Heart right ventricle (tissue), 16 donors: ENCODE measurements at regions not wholly inside any gene's neighbourhood (a gene's known extent, or its start where the extent isn't known, plus 50 kb on each side); places are given as distances from the start of the nearest gene placed in this dataset.
"Not testable (repeated sequence)": the region's sequence is repeated elsewhere in the genome, so short reads cannot be mapped to it uniquely, and the experiment has no call there.

Experiments
- ATAC-seq, 8 donors: fragments of 200-7000 bp; cut with Tn5 transposase; one replicate each; pipeline ENCODE4 v1.9.1; 2020; ENCODE audit warnings: mild to moderate bottlenecking in 8 of 8, moderate library complexity in 8 of 8, moderate number of reproducible peaks in 1 of 8
- DNase-seq, 2 donors: peaks; one replicate each; pipeline ENCODE4 v3.0.0-alpha.2; 2020
- H3K27ac ChIP-seq, 10 donors: fragments of 200-600 bp; sonication (generic) in 2 of 10; one replicate each; pipeline versions ENCODE4 v1.5.0 to v1.8.0; 2020 to 2022; ENCODE audit warnings: mild to moderate bottlenecking in 3 of 10
- H3K27me3 ChIP-seq, 7 donors: fragments of 200-600 bp; one replicate each; pipeline ENCODE4 v1.8.0; 2021 to 2022; ENCODE audit warnings: mild to moderate bottlenecking in 2 of 7
- H3K36me3 ChIP-seq, 9 donors: fragments of 200-600 bp; sonication (generic) in 1 of 9; one replicate each; pipeline versions ENCODE4 v1.5.0 to v1.8.0; 2020 to 2022; ENCODE audit warnings: mild to moderate bottlenecking in 2 of 9
- H3K4me1 ChIP-seq, 9 donors: fragments of 200-600 bp; sonication (generic) in 1 of 9; one replicate each; pipeline versions ENCODE4 v1.5.0 to v1.8.0; 2020 to 2022; ENCODE audit warnings: mild to moderate bottlenecking in 4 of 9
- H3K4me3 ChIP-seq, 10 donors: fragments of 200-600 bp; sonication (generic) in 2 of 10; one replicate each; pipeline versions ENCODE4 v1.5.0 to v1.8.0; 2020 to 2022; ENCODE audit warnings: mild to moderate bottlenecking in 7 of 10, moderate library complexity in 2 of 10
- H3K9me3 ChIP-seq, 11 donors: fragments of 200-600 bp in 10 of 11; sonication (generic) in 2 of 11; one replicate each; pipeline versions ENCODE4 v1.5.0 to v1.8.0; 2013 to 2022; ENCODE audit warnings: mild to moderate bottlenecking in 2 of 11, control low read depth in 1 of 11, moderate library complexity in 1 of 11
- CTCF ChIP-seq, 9 donors: fragments of 200-600 bp; sonication (generic) in 2 of 9; IDR thresholded peaks; one replicate each; pipeline versions ENCODE4 v1.5.0 to v1.8.0; 2021 to 2022; ENCODE audit warnings: antibody characterized with exemption in 9 of 9, mild to moderate bottlenecking in 5 of 9, moderate library complexity in 1 of 9
- WGBS, 2 donors: extraction: QIAGEN DNeasy Blood & Tissue Kit; methylation state at CpG; one replicate each; pipeline ENCODE4 v1.1.7; 2013; ENCODE audit warnings: inconsistent platforms in 1 of 2; 5-methylcytosine and 5-hydroxymethylcytosine counted together
- intact Hi-C, 10 donors: fragments of 100-400 bp; cut with DNase I; formaldehyde crosslinking; loops; one replicate each; pipeline versions ENCODE4 v1.11.1 to v1.14.2; 2022
- donor health status: Arrhythmogenic right ventricular cardiomyopathy.
- donor health status: ischemic (EF 13 %, LVEDD 7.1; RV severe dilation, severe dysfunction).
- donor health status: healthy with polysubstance abuse.
- donor health status: DM: no; HTN: yes; CAD: no.
- donor health status: DM: no; HTN: no; CAD: no.
- donor health status: ischemic (EF 25% LVEDD 6.9; RV normal size, moderate dysfunction).
- donor health status: ischemic (EF 25% LVEDD 5.7; RV mildly dilated, moderate dysfunction).
- donor health status: healthy.
- donor health status: DM: yes; HTN: yes; CAD: no.
- donor health status: Ischemic cardiomyopathy.
- donor health status: ischemic (EF 35%, LVEDD 5.7; RV mildly dilated, moderate dysfunction).
- donor health status: nonischemic (EF 11% LVEDD 7.7; RV severe dilation, severe dysfunction).
- donor health status: DM: yes; HTN: yes; CAD: no.
- donor health status: PGD.
- donor health status: ischemic (EF 29% LVEDD 5.4; RV normal size, mild dysfunction).
- donor health status: nonischemic (EF 23%, LVEDD 6.1; RV moderate dilation, normal function).

GRCh38 chrX:13383907-13384306 lies 64.1 kb upstream of the ATXN3L start:
- WGBS, 2 donors: 90 to 100% methylated on average over 5 of the region's 5 CpGs
- Histone ChIP-seq H3K27ac (no peak overlapping the region), H3K27me3 (peaks cover 0 to 35% (median 0%) of the 10 kb centered on the region in 7 donors), H3K4me3 (no peak overlapping the region), H3K36me3 (no peaks in the 10 kb centered on the region), H3K4me1 (no peaks in the 10 kb centered on the region), H3K9me3 (no peaks in the 10 kb centered on the region)
- no peak for TF ChIP-seq CTCF (IDR thresholded peaks at IDR 0.05)
- DNase-seq (no peak), ATAC-seq (no peak)
- intact Hi-C loops: no loop called here

- no peak for TF ChIP-seq CTCF (IDR thresholded peaks at IDR 0.05)
- H3K36me3 ChIP-seq: no peaks in the 10 kb centered on the region
- peaks cover 0 to 29% (median 0%) of the 10 kb centered on the region in 7 donors for H3K27me3 ChIP-seq
- intact Hi-C loops: no loop called here
- H3K4me1 ChIP-seq: peaks cover 0 to 4% (median 0%) of the 10 kb centered on the region in 9 donors
- ATAC-seq: no peak
- no peak overlapping the region for H3K27ac ChIP-seq
- DNase-seq: no peak
- no peak overlapping the region for H3K4me3 ChIP-seq
- H3K9me3 ChIP-seq: no peaks in the 10 kb centered on the region
- WGBS, 2 donors: 87 to 91% methylated on average over 2 of the region's 2 CpGs
Observed at GRCh38 chrX:13381514-13381913, 61.7 kb upstream of the ATXN3L start.

DNA sequence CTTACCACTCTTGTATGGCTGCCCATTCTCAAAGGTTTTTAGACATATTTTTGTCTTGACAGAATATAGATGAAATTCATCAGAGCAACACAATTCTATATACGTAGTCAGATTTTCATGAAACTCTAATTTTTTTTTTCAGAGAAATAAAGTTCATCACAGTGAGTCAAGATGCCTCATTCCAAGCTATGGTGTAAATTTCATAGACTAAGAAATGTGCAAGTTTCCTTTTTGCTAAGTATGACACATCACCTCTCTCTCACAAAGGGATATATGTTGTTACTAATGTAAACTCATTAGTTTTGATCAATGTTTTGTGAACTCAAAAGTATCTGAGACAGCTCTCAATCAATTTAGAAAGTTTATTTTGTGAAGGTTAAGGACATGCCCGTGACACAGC lies 60.4 kb upstream of the ATXN3L start:
- no peak overlapping the region for H3K4me3 ChIP-seq
- no peak for ATAC-seq
- H3K27ac ChIP-seq: no peak overlapping the region
- peaks cover 0 to 24% (median 0%) of the 10 kb centered on the region in 7 donors for H3K27me3 ChIP-seq
- TF ChIP-seq CTCF (IDR thresholded peaks at IDR 0.05): no peak
- no peak for DNase-seq
- no peaks in the 10 kb centered on the region for H3K9me3 ChIP-seq
- H3K36me3 ChIP-seq: no peaks in the 10 kb centered on the region
- WGBS, 2 donors: 48% methylated on average over 2 of the region's 2 CpGs
- H3K4me1 ChIP-seq: peaks cover 0 to 8% (median 0%) of the 10 kb centered on the region in 9 donors
- intact Hi-C loops: no loop called here

GRCh38 chrX:13378562-13379518 lies 59.0 kb upstream of the ATXN3L start:
- not testable (repeated sequence) for H3K27ac ChIP-seq, H3K36me3 ChIP-seq, H3K9me3 ChIP-seq, H3K4me1 ChIP-seq, H3K4me3 ChIP-seq
- ATAC-seq (peak in 3 of 8 donors; percentile 40 to 61 (median 53)), DNase-seq (peak; percentile 12 to 21)
- intact Hi-C loops: loop anchor here in 1 of 10 donors (5.0 kb wide), 1 partner anchor 43 kb away; no protein-coding TSS in a partner anchor
- H3K27me3 ChIP-seq: peaks cover 0 to 23% (median 0%) of the 10 kb centered on the region in 7 donors
- 90 to 95% methylated on average over 35 to 54 of the region's 60 CpGs for WGBS, 2 donors
